HG02973 (cell line): ENCODE measurements at regions not wholly inside any gene's neighbourhood (a gene's known extent, or its start where the extent isn't known, plus 50 kb on each side); places are given as distances from the start of the nearest gene placed in this dataset.
A peak's percentile ranks its signal among the peaks of the same experiment; 100 is the strongest.

Experiments used
- ATAC-seq: cut with Tn5 transposase; IDR thresholded peaks from one replicate; pipeline ENCODE4 v1.9.1; 2021; ENCODE audit warnings: moderate library complexity; ENCODE audit not compliant: unreplicated experiment

DNA sequence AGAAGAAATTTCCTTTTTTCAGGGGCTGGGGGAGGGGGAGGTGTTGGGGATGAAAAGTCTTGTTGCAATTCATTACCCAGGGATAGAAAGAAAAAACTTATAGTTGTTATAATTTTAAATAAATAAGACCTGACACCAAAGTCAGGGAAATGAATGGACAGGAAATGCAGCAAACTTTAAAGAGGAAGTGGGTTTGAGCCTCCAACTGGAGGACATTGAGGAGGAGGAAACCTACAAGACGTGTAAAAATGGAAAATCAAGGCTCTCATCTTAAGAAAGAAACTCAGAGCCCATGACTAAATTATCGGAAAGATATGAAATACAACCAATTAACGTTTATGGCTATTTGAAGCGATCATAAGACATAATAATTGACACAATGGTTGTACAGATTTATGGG, 54.4 kb downstream of the NIBAN1 start:
- ATAC-seq = no peak

GRCh38 chr1:184915463-184916090, 58.7 kb downstream of the NIBAN1 start:
- no peak for ATAC-seq

DNA sequence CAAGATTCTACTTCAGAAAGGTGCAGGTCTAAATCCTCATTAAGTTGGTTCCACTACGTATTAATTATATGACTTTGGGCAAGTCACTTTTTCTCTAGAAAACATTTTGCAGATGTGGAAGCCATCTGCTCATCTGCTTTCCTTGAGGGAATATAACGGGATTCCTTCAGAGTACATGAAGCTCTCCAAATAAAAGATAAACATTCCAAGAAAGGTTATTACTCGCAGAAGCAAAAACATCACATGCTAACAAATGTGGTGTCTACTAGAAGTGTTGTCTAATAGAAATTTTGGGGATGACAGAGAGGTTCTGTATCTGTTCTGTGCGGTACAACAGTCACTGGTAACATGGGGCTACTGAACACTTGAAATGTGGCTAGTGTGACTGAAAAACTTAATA, 60.2 kb downstream of the NIBAN1 start:
- ATAC-seq = no peak

- no peak for ATAC-seq
These were observed 61.9 kb downstream of the NIBAN1 start for GRCh38 chr1:184912392-184912791.

DNA sequence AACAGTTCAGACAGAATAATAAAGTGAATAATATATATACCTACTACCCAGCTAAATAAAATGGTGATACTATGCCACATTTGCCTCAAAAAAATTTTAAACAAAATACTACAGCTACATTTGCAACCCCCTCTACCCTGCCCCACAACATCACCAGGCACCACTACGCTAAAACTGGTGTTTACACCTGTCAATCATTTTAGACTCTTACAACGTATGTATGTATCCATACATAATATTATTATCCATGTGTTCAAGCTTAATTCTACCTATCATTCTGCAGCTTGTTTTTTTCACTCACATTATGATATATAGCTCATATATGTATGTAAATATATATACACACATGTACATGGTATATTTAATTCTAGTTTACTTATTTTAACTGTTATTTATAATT, 62.5 kb downstream of the NIBAN1 start:
- no peak for ATAC-seq

- ATAC-seq = no peak
These were observed 63.1 kb downstream of the NIBAN1 start for GRCh38 chr1:184911103-184911745.

DNA sequence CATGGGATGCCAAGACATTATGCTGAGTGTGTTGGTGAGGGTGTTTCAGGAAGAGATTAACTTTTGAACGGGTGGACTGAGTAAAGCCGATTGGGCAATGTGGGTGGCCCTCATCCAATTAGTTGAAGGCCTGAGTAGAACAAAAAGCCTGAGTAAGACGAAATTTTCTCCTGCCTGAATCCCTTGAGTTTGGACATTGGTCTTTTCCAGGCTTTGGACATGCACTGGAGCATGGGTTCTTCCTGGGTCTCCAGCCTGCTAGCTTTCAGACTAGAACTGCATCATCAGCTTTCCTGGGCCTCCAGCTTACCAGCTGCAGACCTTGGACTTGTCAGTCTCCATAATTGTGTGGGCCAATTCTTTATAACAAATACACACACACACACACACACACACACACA, 63.6 kb downstream of the NIBAN1 start:
- ATAC-seq = no peak

GRCh38 chr1:184910005-184910404, 64.3 kb downstream of the NIBAN1 start:
- no peak for ATAC-seq

DNA sequence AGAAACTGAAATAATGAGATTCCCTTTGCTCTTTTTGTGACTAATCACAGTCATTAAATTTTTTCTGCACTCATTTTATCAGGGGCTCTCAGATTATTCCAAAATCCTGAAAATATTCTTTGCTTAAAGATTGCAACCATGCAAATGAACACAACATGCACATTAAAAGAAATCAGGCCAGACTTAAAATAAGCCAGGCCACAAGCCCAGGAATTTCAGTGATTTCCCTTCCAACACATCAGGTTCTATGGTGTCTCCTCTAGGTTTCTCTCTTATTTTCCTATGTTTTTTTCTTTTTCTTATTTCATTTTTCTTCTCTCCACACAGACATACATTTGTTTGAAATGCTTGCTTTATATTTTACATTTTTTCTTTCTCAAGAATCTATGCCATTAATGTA, 65.3 kb downstream of the NIBAN1 start:
- no peak for ATAC-seq

GRCh38 chr1:184908506-184908905, 65.8 kb downstream of the NIBAN1 start:
- no peak for ATAC-seq

GRCh38 chr1:184907500-184907899, 66.8 kb downstream of the NIBAN1 start:
- ATAC-seq = no peak

DNA sequence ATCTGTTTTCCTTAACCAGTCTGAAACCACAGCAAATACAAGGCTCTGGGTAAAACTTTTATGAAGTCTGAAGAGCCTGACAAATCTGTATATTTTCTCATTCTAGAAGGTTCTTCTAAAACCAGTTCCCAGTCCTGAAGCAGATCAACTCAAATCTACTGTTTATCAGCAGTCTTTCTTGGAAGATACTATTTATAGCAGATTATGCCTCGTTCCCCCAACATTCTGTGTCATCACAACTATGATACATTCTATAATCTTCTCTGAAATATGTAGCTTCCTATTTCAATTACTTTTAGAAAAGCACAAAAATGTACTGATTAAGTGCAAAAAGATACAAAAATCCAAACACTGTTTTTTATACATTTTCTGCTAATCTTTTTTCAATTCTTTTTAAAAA, 67.5 kb downstream of the NIBAN1 start:
- ATAC-seq = no peak

- ATAC-seq = no peak
These were observed 68.5 kb downstream of the NIBAN1 start for GRCh38 chr1:184905601-184906322.

- no peak for ATAC-seq
These were observed 71.1 kb downstream of the NIBAN1 start for GRCh38 chr1:184903111-184903692.

DNA sequence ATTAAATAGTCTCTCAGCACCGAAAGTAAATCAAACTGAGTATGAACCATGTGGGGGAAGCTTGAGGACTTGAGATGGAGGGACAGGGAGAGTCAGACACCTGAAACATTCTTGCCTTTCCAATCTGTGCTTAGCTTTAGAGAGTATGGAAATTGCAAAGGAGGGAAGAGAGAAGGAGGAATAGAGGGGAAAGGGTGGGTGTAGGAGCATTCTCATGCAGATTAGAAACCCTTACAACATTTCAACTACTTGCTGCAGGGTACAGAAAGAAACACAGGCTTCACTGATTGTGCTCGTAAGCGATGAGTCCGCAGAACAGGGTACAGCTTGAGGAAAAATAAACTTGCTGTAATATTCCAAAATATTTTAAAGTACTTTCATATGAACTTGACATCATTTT, 73.8 kb downstream of the NIBAN1 start:
- no peak for ATAC-seq

- no peak for ATAC-seq
These were observed 78.3 kb downstream of the NIBAN1 start for GRCh38 chr1:184896000-184896399.

DNA sequence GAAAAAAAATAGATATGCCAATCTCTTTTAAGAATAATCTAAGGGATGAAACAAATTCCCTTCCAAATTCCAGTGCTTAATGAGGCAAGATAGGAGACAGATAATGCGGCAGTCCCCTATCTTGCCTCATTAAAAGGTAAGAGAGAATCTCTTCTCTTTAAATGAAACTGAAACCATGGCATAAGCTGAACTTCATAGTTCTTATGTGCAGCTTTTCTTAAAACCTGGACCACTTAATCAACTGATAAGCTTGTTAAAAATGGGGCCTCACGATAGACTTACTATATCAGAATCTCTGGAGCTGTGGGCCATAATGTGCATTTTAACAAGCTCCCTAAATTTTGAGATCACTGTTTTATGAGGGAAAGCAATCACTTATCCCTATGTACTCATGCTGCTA, 79.2 kb downstream of the NIBAN1 start:
- no peak for ATAC-seq

GRCh38 chr1:184893695-184894094, 80.6 kb downstream of the NIBAN1 start:
- no peak for ATAC-seq

GRCh38 chr1:184892116-184892515, 82.2 kb downstream of the NIBAN1 start:
- ATAC-seq = peak; percentile 95

DNA sequence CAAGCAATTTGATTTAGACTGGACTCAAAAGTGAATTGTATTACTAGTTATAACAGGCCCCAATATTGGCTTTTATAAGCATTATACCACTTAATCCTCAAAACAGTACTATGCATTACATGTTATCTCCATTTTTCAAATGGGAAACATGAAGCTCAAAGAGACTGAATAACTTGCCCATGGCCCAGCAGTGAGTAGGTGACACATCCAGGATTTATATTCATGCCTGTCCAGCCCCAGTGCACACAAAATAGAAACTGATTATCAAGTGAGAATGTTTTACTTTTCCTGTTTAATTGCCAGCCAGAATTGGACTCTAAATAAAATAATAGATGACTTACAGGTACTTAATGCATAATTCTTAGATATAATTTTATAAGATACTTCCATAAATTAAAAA, 82.9 kb downstream of the NIBAN1 start:
- ATAC-seq = no peak

DNA sequence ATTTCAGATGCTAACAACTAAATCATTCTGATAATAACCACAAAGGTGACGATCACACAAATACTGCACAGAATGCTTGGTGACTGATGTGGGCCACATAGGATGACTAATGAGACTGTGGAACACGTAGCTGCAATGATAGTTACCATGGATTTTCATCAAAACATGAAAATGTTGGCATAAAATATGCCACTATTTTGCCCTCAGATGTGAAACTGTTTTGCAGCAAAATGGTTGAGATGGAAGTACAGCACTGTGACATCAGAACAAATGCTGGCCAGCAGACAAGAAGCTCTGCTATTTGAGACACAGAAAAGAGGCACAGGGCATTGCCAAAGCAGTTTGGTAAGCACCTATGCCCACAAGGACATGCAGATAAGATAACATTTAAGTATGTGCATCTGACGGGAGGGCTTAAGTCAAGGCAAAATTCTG, 83.8 kb downstream of the NIBAN1 start:
- ATAC-seq = no peak

- no peak for ATAC-seq
These were observed 84.4 kb downstream of the NIBAN1 start for GRCh38 chr1:184889902-184890301.
